ENCODE measurements at regions not wholly inside any gene's neighbourhood (a gene's known extent, or its start where the extent isn't known, plus 50 kb on each side); places are given as distances from the start of the nearest gene placed in this dataset.
"Not testable (repeated sequence)": the region's sequence is repeated elsewhere in the genome, so short reads cannot be mapped to it uniquely, and the experiment has no call there.

DNA sequence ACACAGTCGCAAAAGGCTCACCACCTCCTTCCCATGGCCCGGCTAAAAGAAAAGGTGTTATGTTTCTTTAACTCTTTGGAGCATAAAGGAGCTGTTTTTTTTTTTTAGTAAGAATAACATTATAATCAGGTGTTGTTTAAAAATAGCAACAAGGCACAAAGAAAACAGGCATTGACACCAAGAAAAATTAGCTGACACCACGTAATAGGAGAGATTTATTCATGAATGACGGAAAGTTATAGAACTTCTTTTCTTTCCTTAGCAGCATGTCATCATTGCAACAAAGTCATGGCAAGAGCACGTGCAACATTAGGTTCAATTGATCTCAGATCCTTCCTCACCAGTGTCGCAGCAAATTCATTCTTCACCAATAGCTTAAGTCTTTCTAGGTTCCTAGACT, 302.9 kb upstream of the ZFP42 start:
- Histone ChIP-seq H3K27me3 (ENCODE audit: control insufficient read depth in 2 of 2, insufficient read depth in 1 of 2, low read length in 1 of 2) (no peaks in the 10 kb centered on the region), H3K4me1 (ENCODE audit: control insufficient read depth in 2 of 2, insufficient read depth in 2 of 2, low read length in 2 of 2) (no peaks in the 10 kb centered on the region), H3K36me3 (ENCODE audit: control insufficient read depth in 2 of 2, insufficient read depth in 2 of 2, low read length in 1 of 2) (no peaks in the 10 kb centered on the region), H3K4me3 (ENCODE audit: low read length in 2 of 2) (no peak overlapping the region), H3K9me3 (ENCODE audit: control insufficient read depth in 2 of 2, insufficient read depth in 1 of 2, low read length in 1 of 2) (peaks cover 0 to 7% of the 10 kb centered on the region in 2 donors), H3K27ac (ENCODE audit: low read depth in 1 of 2, low read length in 1 of 2) (no peak overlapping the region)
- 69% methylated on average over 6 of the region's 6 CpGs for WGBS
- no peak for DNase-seq (ENCODE audit: low read depth in 6 of 9, low spot score in 9 of 9)

DNA sequence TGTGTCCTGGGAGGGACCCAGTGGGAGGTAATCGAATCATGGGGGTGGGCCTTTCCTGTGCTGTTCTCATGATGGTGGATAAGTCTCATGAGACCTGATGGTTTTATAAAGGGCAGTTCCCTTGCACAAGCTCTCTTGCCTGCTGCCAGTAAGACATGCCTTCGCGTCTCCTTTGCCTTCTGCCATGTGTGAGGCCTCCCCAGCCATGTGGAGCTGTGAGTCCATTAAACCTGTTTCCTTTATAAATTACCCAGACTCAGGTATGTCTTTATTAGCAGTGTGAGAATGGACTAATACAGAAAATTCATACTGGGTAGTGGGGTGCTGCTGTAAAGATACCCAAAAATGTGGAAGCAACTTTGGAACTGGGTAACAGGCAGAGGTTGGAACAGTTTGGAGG, 300.0 kb upstream of the ZFP42 start:
- not testable (repeated sequence) for H3K27ac ChIP-seq (ENCODE audit: low read depth in 1 of 2, low read length in 1 of 2); H3K4me1 ChIP-seq (ENCODE audit: control insufficient read depth in 2 of 2, insufficient read depth in 2 of 2, low read length in 2 of 2); H3K4me3 ChIP-seq (ENCODE audit: low read length in 2 of 2); H3K27me3 ChIP-seq (ENCODE audit: control insufficient read depth in 2 of 2, insufficient read depth in 1 of 2, low read length in 1 of 2); DNase-seq (ENCODE audit: low read depth in 6 of 9, low spot score in 9 of 9); H3K9me3 ChIP-seq (ENCODE audit: control insufficient read depth in 2 of 2, insufficient read depth in 1 of 2, low read length in 1 of 2); H3K36me3 ChIP-seq (ENCODE audit: control insufficient read depth in 2 of 2, insufficient read depth in 2 of 2, low read length in 1 of 2)
- WGBS, result 89% methylated on average over 3 of the region's 3 CpGs

DNA sequence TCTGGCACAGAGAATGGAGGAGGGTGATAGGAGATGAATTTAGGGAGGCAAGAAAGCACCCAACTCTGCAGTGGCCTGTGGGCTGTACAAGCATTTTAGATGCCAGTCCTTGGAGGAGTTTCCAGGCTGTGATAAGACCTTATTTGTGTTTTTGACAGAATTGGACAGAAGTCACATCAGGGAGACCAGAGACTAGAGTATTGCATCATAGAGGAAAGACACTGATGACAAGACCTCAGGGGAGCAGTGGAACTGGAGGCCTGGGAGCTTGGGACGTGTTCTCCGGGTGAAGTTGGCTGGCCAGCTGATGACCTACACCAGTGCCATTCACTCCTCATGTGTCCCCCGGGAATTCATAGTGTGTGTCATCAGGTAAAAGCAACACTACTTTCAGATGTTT, 284.0 kb upstream of the ZFP42 start:
- Histone ChIP-seq H3K4me3 (ENCODE audit: low read length in 2 of 2) (no peak overlapping the region), H3K27me3 (ENCODE audit: control insufficient read depth in 2 of 2, insufficient read depth in 1 of 2, low read length in 1 of 2) (no peaks in the 10 kb centered on the region), H3K27ac (ENCODE audit: low read depth in 1 of 2, low read length in 1 of 2) (no peak overlapping the region), H3K9me3 (ENCODE audit: control insufficient read depth in 2 of 2, insufficient read depth in 1 of 2, low read length in 1 of 2) (peaks cover 0 to 6% of the 10 kb centered on the region in 2 donors), H3K36me3 (ENCODE audit: control insufficient read depth in 2 of 2, insufficient read depth in 2 of 2, low read length in 1 of 2) (no peaks in the 10 kb centered on the region), H3K4me1 (ENCODE audit: control insufficient read depth in 2 of 2, insufficient read depth in 2 of 2, low read length in 2 of 2) (no peaks in the 10 kb centered on the region)
- DNase-seq (ENCODE audit: low read depth in 6 of 9, low spot score in 9 of 9), result no peak
- WGBS, result 93% methylated on average over 3 of the region's 3 CpGs

DNA sequence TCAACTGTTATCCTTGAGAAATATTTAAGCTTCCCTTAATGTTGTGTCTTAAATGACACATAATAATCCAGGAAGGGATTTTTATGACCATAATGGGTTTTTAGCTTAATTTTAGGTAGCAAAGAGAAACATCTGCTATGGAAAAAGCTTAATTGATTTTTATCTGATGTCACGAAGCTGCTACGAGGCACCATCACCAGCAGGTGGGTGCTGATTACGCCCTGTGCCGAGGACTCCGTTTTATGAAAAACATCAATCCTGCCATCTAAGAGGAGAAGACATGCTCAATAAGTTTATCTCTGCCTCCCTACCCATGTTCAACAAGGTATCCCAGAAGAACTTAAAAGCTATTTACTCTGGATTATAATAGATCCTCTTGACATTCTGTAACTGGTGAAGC, 280.6 kb upstream of the ZFP42 start:
- Histone ChIP-seq H3K27me3 (ENCODE audit: control insufficient read depth in 2 of 2, insufficient read depth in 1 of 2, low read length in 1 of 2) (no peaks in the 10 kb centered on the region), H3K27ac (ENCODE audit: low read depth in 1 of 2, low read length in 1 of 2) (no peak overlapping the region), H3K4me1 (ENCODE audit: control insufficient read depth in 2 of 2, insufficient read depth in 2 of 2, low read length in 2 of 2) (no peaks in the 10 kb centered on the region), H3K36me3 (ENCODE audit: control insufficient read depth in 2 of 2, insufficient read depth in 2 of 2, low read length in 1 of 2) (no peaks in the 10 kb centered on the region), H3K9me3 (ENCODE audit: control insufficient read depth in 2 of 2, insufficient read depth in 1 of 2, low read length in 1 of 2) (no peaks in the 10 kb centered on the region), H3K4me3 (ENCODE audit: low read length in 2 of 2) (no peak overlapping the region)
- WGBS, result 96% methylated on average over 5 of the region's 5 CpGs
- DNase-seq (ENCODE audit: low read depth in 6 of 9, low spot score in 9 of 9), result no peak

DNA sequence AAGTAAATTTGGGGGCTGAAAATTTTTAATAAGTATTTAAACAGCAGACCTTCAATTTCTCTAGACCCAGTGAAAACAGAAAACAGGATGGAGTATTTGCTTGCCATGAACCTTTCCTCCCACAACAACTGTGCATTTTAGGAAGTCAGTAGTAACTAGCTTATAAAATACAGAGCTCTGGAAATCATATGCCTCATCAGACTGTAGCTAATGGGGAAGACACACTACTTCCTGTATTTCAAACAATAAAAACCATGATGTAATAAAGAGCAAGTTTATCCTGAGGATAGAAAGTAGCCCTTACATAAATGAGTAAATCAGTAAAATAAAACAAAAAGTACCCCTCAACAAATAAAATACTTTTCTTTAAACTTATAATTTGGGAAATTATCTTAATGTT, 280.1 kb upstream of the ZFP42 start:
- Histone ChIP-seq H3K27me3 (ENCODE audit: control insufficient read depth in 2 of 2, insufficient read depth in 1 of 2, low read length in 1 of 2) (no peaks in the 10 kb centered on the region), H3K4me1 (ENCODE audit: control insufficient read depth in 2 of 2, insufficient read depth in 2 of 2, low read length in 2 of 2) (no peaks in the 10 kb centered on the region)

DNA sequence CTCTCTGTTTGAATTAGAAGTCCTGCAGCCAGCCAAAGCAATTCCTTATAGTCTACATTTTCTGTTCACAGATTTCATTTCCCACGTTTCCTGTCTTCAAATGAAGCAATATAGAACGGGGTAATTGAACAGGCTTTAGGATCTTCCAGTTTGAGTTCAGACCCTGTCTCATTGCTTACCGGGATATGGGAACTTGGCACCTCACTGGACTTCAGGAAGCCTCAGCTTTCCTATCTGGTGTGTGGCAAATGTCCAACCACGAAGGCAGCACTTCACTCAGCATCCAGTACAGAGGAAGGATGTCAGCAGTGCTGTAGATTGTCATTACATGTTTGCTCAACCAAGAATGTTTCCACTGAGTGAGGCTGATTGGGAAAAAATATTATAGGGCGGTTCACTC, 271.1 kb upstream of the ZFP42 start:
- peaks cover 0 to 9% of the 10 kb centered on the region in 2 donors for H3K9me3 ChIP-seq (ENCODE audit: control insufficient read depth in 2 of 2, insufficient read depth in 1 of 2, low read length in 1 of 2)
- no peak for DNase-seq (ENCODE audit: low read depth in 6 of 9, low spot score in 9 of 9)
- no peak overlapping the region for H3K4me3 ChIP-seq (ENCODE audit: low read length in 2 of 2)
- no peak overlapping the region for H3K27ac ChIP-seq (ENCODE audit: low read depth in 1 of 2, low read length in 1 of 2)
- H3K27me3 ChIP-seq (ENCODE audit: control insufficient read depth in 2 of 2, insufficient read depth in 1 of 2, low read length in 1 of 2), result no peaks in the 10 kb centered on the region
- H3K4me1 ChIP-seq (ENCODE audit: control insufficient read depth in 2 of 2, insufficient read depth in 2 of 2, low read length in 2 of 2), result no peaks in the 10 kb centered on the region
- 48% methylated on average over 5 of the region's 5 CpGs for WGBS
- no peaks in the 10 kb centered on the region for H3K36me3 ChIP-seq (ENCODE audit: control insufficient read depth in 2 of 2, insufficient read depth in 2 of 2, low read length in 1 of 2)

More for the DNA sequence above, 280.1 kb upstream of the ZFP42 start:
- Histone ChIP-seq H3K4me3 (ENCODE audit: low read length in 2 of 2) (no peak overlapping the region), H3K36me3 (ENCODE audit: control insufficient read depth in 2 of 2, insufficient read depth in 2 of 2, low read length in 1 of 2) (no peaks in the 10 kb centered on the region), H3K27ac (ENCODE audit: low read depth in 1 of 2, low read length in 1 of 2) (no peak overlapping the region), H3K9me3 (ENCODE audit: control insufficient read depth in 2 of 2, insufficient read depth in 1 of 2, low read length in 1 of 2) (no peaks in the 10 kb centered on the region)
- DNase-seq (ENCODE audit: low read depth in 6 of 9, low spot score in 9 of 9), result no peak

DNA sequence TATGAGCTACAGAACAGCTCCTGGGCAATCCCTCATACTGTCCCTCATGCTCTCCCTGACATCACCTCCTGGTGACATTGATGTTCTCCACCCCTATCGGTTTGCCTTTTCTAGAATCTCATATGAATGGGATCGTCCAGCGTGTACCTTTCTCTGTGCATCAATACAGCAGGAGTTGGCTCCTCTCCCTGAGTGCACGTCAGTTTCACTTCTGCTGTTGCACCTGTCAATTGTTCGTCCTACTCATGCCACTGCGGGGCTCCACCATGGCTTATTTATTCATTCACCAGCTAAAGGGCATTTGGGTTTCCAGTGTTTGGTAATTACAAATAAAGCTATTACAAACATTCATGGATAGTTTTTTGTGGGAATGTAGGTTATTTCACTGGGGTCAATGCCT, 269.1 kb upstream of the ZFP42 start:
- no peaks in the 10 kb centered on the region for H3K36me3 ChIP-seq (ENCODE audit: control insufficient read depth in 2 of 2, insufficient read depth in 2 of 2, low read length in 1 of 2)
- H3K4me1 ChIP-seq (ENCODE audit: control insufficient read depth in 2 of 2, insufficient read depth in 2 of 2, low read length in 2 of 2), result no peaks in the 10 kb centered on the region
- peaks cover 0 to 18% of the 10 kb centered on the region in 2 donors for H3K9me3 ChIP-seq (ENCODE audit: control insufficient read depth in 2 of 2, insufficient read depth in 1 of 2, low read length in 1 of 2)
- DNase-seq (ENCODE audit: low read depth in 6 of 9, low spot score in 9 of 9), result no peak
- no peaks in the 10 kb centered on the region for H3K27me3 ChIP-seq (ENCODE audit: control insufficient read depth in 2 of 2, insufficient read depth in 1 of 2, low read length in 1 of 2)
- H3K4me3 ChIP-seq (ENCODE audit: low read length in 2 of 2), result no peak overlapping the region
- H3K27ac ChIP-seq (ENCODE audit: low read depth in 1 of 2, low read length in 1 of 2), result no peak overlapping the region
- WGBS, result 95% methylated on average over 6 of the region's 6 CpGs

DNA sequence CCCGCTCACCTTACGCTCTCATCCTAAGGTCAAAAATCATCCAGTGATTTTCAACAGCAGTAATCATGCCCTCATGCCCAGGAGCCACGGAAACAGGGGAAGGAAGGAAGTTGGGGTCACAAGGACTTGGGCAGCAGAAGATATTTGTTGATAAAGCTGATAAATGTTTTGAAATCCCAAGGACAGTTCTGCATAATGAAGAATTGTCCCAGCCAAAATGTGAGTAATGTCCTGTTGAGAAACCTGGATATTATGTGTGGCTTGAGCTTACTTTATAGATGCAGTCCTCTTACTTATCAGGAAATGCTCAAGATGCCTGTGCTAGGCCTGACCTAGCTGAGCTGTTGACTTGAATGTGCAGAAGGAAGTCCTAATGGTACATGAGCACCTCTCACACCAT, 263.0 kb upstream of the ZFP42 start:
- WGBS, result 67% methylated on average over 3 of the region's 3 CpGs
- H3K4me1 ChIP-seq (ENCODE audit: control insufficient read depth in 2 of 2, insufficient read depth in 2 of 2, low read length in 2 of 2), result no peaks in the 10 kb centered on the region
- H3K4me3 ChIP-seq (ENCODE audit: low read length in 2 of 2), result no peak overlapping the region
- peaks cover 0 to 19% of the 10 kb centered on the region in 2 donors for H3K9me3 ChIP-seq (ENCODE audit: control insufficient read depth in 2 of 2, insufficient read depth in 1 of 2, low read length in 1 of 2)
- no peak for DNase-seq (ENCODE audit: low read depth in 6 of 9, low spot score in 9 of 9)
- H3K27me3 ChIP-seq (ENCODE audit: control insufficient read depth in 2 of 2, insufficient read depth in 1 of 2, low read length in 1 of 2), result no peaks in the 10 kb centered on the region
- H3K27ac ChIP-seq (ENCODE audit: low read depth in 1 of 2, low read length in 1 of 2), result no peak overlapping the region
- H3K36me3 ChIP-seq (ENCODE audit: control insufficient read depth in 2 of 2, insufficient read depth in 2 of 2, low read length in 1 of 2), result no peaks in the 10 kb centered on the region

DNA sequence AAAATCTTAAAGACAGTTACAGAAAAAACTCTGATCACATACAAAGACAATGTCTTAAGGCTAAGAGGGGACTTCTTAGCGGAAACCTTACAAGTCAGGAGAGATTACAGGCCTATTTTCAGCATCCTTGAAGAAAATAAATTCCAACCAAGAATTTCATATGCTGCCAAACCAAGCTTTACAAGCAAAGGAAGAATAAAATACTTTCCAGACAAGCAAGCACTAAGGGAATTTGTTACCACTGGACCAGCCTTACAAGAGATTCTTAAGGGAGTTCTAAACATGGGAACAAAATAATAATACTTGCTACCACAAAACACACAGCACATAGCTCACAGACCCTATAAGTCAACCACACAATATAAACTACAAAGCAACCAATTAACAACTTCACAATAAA, 255.8 kb upstream of the ZFP42 start:
- H3K36me3 ChIP-seq (ENCODE audit: control insufficient read depth in 2 of 2, insufficient read depth in 2 of 2, low read length in 1 of 2), result no peaks in the 10 kb centered on the region
- no peaks in the 10 kb centered on the region for H3K27me3 ChIP-seq (ENCODE audit: control insufficient read depth in 2 of 2, insufficient read depth in 1 of 2, low read length in 1 of 2)
- DNase-seq (ENCODE audit: low read depth in 6 of 9, low spot score in 9 of 9), result no peak
- no peak overlapping the region for H3K4me3 ChIP-seq (ENCODE audit: low read length in 2 of 2)
- H3K4me1 ChIP-seq (ENCODE audit: control insufficient read depth in 2 of 2, insufficient read depth in 2 of 2, low read length in 2 of 2), result no peaks in the 10 kb centered on the region
- peaks cover 0 to 8% of the 10 kb centered on the region in 2 donors for H3K9me3 ChIP-seq (ENCODE audit: control insufficient read depth in 2 of 2, insufficient read depth in 1 of 2, low read length in 1 of 2)
- no peak overlapping the region for H3K27ac ChIP-seq (ENCODE audit: low read depth in 1 of 2, low read length in 1 of 2)
- 95% methylated on average over 1 of the region's 1 CpG for WGBS

DNA sequence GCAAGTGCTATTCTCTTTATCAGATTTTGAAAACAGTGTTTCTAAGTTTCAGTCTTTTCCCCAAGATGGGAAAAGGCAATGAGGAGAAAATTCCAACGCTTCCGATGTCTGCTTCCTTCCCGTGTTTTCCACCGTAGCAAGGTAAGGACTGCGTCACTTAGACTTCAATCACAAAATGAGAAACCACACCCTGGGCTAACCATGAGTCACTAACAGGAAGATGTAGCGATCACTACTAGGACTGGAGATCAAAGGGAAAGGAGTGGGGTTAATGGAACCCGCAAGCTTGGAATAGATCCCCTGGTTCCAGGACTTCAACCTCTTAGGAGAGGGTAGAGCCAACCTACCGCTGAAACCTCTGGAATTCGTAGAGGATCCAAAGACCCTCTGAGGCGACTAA, 250.7 kb upstream of the ZFP42 start:
- Histone ChIP-seq H3K27me3 (ENCODE audit: control insufficient read depth in 2 of 2, insufficient read depth in 1 of 2, low read length in 1 of 2) (no peaks in the 10 kb centered on the region), H3K27ac (ENCODE audit: low read depth in 1 of 2, low read length in 1 of 2) (no peak overlapping the region), H3K36me3 (ENCODE audit: control insufficient read depth in 2 of 2, insufficient read depth in 2 of 2, low read length in 1 of 2) (no peaks in the 10 kb centered on the region), H3K4me1 (ENCODE audit: control insufficient read depth in 2 of 2, insufficient read depth in 2 of 2, low read length in 2 of 2) (no peaks in the 10 kb centered on the region), H3K9me3 (ENCODE audit: control insufficient read depth in 2 of 2, insufficient read depth in 1 of 2, low read length in 1 of 2) (peaks cover 0 to 13% of the 10 kb centered on the region in 2 donors), H3K4me3 (ENCODE audit: low read length in 2 of 2) (no peak overlapping the region)
- DNase-seq (ENCODE audit: low read depth in 6 of 9, low spot score in 9 of 9), result no peak
- WGBS, result 88% methylated on average over 10 of the region's 10 CpGs

Measured in thymus (tissue), 11 donors.